ENCODE measurements at regions not wholly inside any gene's neighbourhood (a gene's known extent, or its start where the extent isn't known, plus 50 kb on each side); places are given as distances from the start of the nearest gene placed in this dataset.
"Not testable (repeated sequence)": the region's sequence is repeated elsewhere in the genome, so short reads cannot be mapped to it uniquely, and the experiment has no call there.

GRCh38 chr7:131940621-131941165 is 384.3 kb upstream of the PODXL start:
- H3K27me3 Mint-ChIP-seq (ENCODE audit: insufficient read depth, low read depth), result peaks cover 15% of the 10 kb centered on the region
- no peak overlapping the region for H3K4me3 Mint-ChIP-seq

GRCh38 chr7:131938788-131939187 is 382.4 kb upstream of the PODXL start:
- H3K4me2 ChIP-seq; H3K9me3 ChIP-seq (ENCODE audit: low read depth); H3K9ac ChIP-seq; H3K27ac Mint-ChIP-seq; H3K4me1 Mint-ChIP-seq; H3K27me3 Mint-ChIP-seq (ENCODE audit: insufficient read depth, low read depth); H3K27ac ChIP-seq; H3K36me3 Mint-ChIP-seq; H3K9me3 Mint-ChIP-seq; H3F3A ChIP-seq (ENCODE audit: low read depth); H4K20me1 ChIP-seq (ENCODE audit: low read depth); H2AFZ ChIP-seq (replicated peaks); H3K36me3 ChIP-seq; H3K4me1 ChIP-seq; H3K4me3 Mint-ChIP-seq; H3K79me2 ChIP-seq (ENCODE audit: low read depth); DNase-seq (ENCODE audit: low spot score); H3K4me3 ChIP-seq; H3K27me3 ChIP-seq: not testable (repeated sequence)

More at GRCh38 chr7:131940621-131941165, 384.3 kb upstream of the PODXL start:
- TF ChIP-seq EZH2 (IDR thresholded peaks at IDR 0.05) (no peak), EZH2phosphoT487 (IDR thresholded peaks at IDR 0.05) (no peak), CTCF (IDR thresholded peaks at IDR 0.05) (no peak)
- no peaks in the 10 kb centered on the region for H3K36me3 ChIP-seq
- H3K27me3 ChIP-seq, result peaks cover 25% of the 10 kb centered on the region
- no peak overlapping the region for H2AFZ ChIP-seq (replicated peaks)
- H3K4me1 ChIP-seq, result no peaks in the 10 kb centered on the region
- Mint-ChIP-seq H3K9me3 (peaks cover 7% of the 10 kb centered on the region), H3K27ac (peak overlapping the region; percentile 37), H3K4me1 (no peaks in the 10 kb centered on the region), H3K36me3 (no peaks in the 10 kb centered on the region)
- H3K79me2 ChIP-seq (ENCODE audit: low read depth), result no peaks in the 10 kb centered on the region
- no peak for DNase-seq (ENCODE audit: low spot score)
- H3F3A ChIP-seq (ENCODE audit: low read depth), result no peaks in the 10 kb centered on the region
- no peaks in the 10 kb centered on the region for H3K9me3 ChIP-seq (ENCODE audit: low read depth)
- no peak overlapping the region for H3K9ac ChIP-seq
- H3K27ac ChIP-seq, result no peak overlapping the region
- H3K4me2 ChIP-seq, result no peak overlapping the region
- H4K20me1 ChIP-seq (ENCODE audit: low read depth), result no peaks in the 10 kb centered on the region
- H3K4me3 ChIP-seq, result no peak overlapping the region

- H3K9me3 ChIP-seq (ENCODE audit: low read depth), result no peaks in the 10 kb centered on the region
- H3K36me3 Mint-ChIP-seq, result no peaks in the 10 kb centered on the region
- H3K4me3 Mint-ChIP-seq, result no peak overlapping the region
- no peaks in the 10 kb centered on the region for H3K4me1 Mint-ChIP-seq
- no peak overlapping the region for H3K4me3 ChIP-seq
- H3K4me1 ChIP-seq, result no peaks in the 10 kb centered on the region
- peaks cover 7% of the 10 kb centered on the region for H3K9me3 Mint-ChIP-seq
- H3F3A ChIP-seq (ENCODE audit: low read depth), result no peaks in the 10 kb centered on the region
- H3K27ac Mint-ChIP-seq, result no peak overlapping the region
- no peaks in the 10 kb centered on the region for H3K79me2 ChIP-seq (ENCODE audit: low read depth)
- H3K27ac ChIP-seq, result no peak overlapping the region
- no peak for DNase-seq (ENCODE audit: low spot score)
- no peaks in the 10 kb centered on the region for H4K20me1 ChIP-seq (ENCODE audit: low read depth)
- H2AFZ ChIP-seq (replicated peaks), result no peak overlapping the region
- no peak for TF ChIP-seq CTCF (IDR thresholded peaks at IDR 0.05)
- TF ChIP-seq EZH2phosphoT487 (IDR thresholded peaks at IDR 0.05), result no peak
- no peak for TF ChIP-seq EZH2 (IDR thresholded peaks at IDR 0.05)
- no peaks in the 10 kb centered on the region for H3K36me3 ChIP-seq
- no peaks in the 10 kb centered on the region for H3K27me3 ChIP-seq
- H3K27me3 Mint-ChIP-seq (ENCODE audit: insufficient read depth, low read depth), result peaks cover 7% of the 10 kb centered on the region
- no peak overlapping the region for H3K9ac ChIP-seq
- H3K4me2 ChIP-seq, result no peak overlapping the region
Observed at GRCh38 chr7:131937868-131938267, 381.4 kb upstream of the PODXL start.

GRCh38 chr7:131935180-131935579 is 378.8 kb upstream of the PODXL start:
- Mint-ChIP-seq H3K4me1 (no peaks in the 10 kb centered on the region), H3K36me3 (no peaks in the 10 kb centered on the region), H3K9me3 (no peaks in the 10 kb centered on the region), H3K4me3 (no peak overlapping the region), H3K27ac (no peak overlapping the region), H3K27me3 (ENCODE audit: insufficient read depth, low read depth) (peaks cover 4% of the 10 kb centered on the region)
- no peak overlapping the region for H3K4me2 ChIP-seq
- no peak overlapping the region for H2AFZ ChIP-seq (replicated peaks)
- no peaks in the 10 kb centered on the region for H3K36me3 ChIP-seq
- no peaks in the 10 kb centered on the region for H4K20me1 ChIP-seq (ENCODE audit: low read depth)
- no peak for DNase-seq (ENCODE audit: low spot score)
- H3K27me3 ChIP-seq, result no peaks in the 10 kb centered on the region
- no peaks in the 10 kb centered on the region for H3K79me2 ChIP-seq (ENCODE audit: low read depth)
- H3K9ac ChIP-seq, result no peak overlapping the region
- H3K27ac ChIP-seq, result no peak overlapping the region
- no peaks in the 10 kb centered on the region for H3K9me3 ChIP-seq (ENCODE audit: low read depth)
- H3F3A ChIP-seq (ENCODE audit: low read depth), result no peaks in the 10 kb centered on the region
- no peaks in the 10 kb centered on the region for H3K4me1 ChIP-seq
- TF ChIP-seq EZH2phosphoT487 (IDR thresholded peaks at IDR 0.05) (no peak), CTCF (IDR thresholded peaks at IDR 0.05) (no peak)
- H3K4me3 ChIP-seq, result no peak overlapping the region
